Neural progenitor cell (in vitro differentiated cells): ENCODE measurements at regions not wholly inside any gene's neighbourhood (a gene's known extent, or its start where the extent isn't known, plus 50 kb on each side); places are given as distances from the start of the nearest gene placed in this dataset.

Experiments
- DNase-seq: peaks from one replicate; pipeline ENCODE4 v3.0.0-alpha.2; 2016; ENCODE audit warnings: low spot score
- H2AFZ ChIP-seq: fragments of 200-600 bp; sonication (generic); replicated peaks from 2 replicates; pipeline ENCODE4 v1.6.1; 2016; ENCODE audit warnings: antibody characterized with exemption
- H3F3A ChIP-seq: fragments of 200-600 bp; sonication (generic); 2 replicates; pipeline ENCODE4 v1.6.1; 2016; ENCODE audit warnings: antibody characterized with exemption, low read depth
- H3K27ac ChIP-seq: fragments of 200-600 bp; sonication (generic); 2 replicates; pipeline ENCODE4 v1.5.1; 2016; ENCODE audit warnings: mild to moderate bottlenecking
- H3K27me3 ChIP-seq: fragments of 200-600 bp; sonication (generic); 2 replicates; pipeline ENCODE4 v1.6.1; 2016; ENCODE audit warnings: mild to moderate bottlenecking, moderate library complexity
- H3K36me3 ChIP-seq: fragments of 200-600 bp; sonication (generic); 2 replicates; pipeline ENCODE4 v1.5.1; 2016
- H3K4me1 ChIP-seq: fragments of 200-600 bp; sonication (generic); 2 replicates; pipeline ENCODE4 v1.6.1; 2016; ENCODE audit warnings: mixed run types
- H3K4me2 ChIP-seq: fragments of 200-600 bp; sonication (generic); 2 replicates; pipeline ENCODE4 v1.6.1; 2016
- H3K4me3 ChIP-seq: fragments of 200-600 bp; sonication (generic); 2 replicates; pipeline ENCODE4 v1.5.1; 2016
- H3K79me2 ChIP-seq: fragments of 200-600 bp; sonication (generic); 2 replicates; pipeline ENCODE4 v1.6.1; 2016; ENCODE audit warnings: low read depth
- H3K9ac ChIP-seq: fragments of 200-600 bp; sonication (generic); 2 replicates; pipeline ENCODE4 v1.6.1; 2016
- H3K9me3 ChIP-seq: fragments of 200-600 bp; sonication (generic); 2 replicates; pipeline ENCODE4 v1.5.1; 2016; ENCODE audit warnings: low read depth
- H4K20me1 ChIP-seq: fragments of 200-600 bp; sonication (generic); 2 replicates; pipeline ENCODE4 v1.6.1; 2016; ENCODE audit warnings: low read depth
- H3K27ac Mint-ChIP-seq: 3 replicates; pipeline ENCODE4 v1.8.0; 2021; ENCODE audit warnings: mixed read lengths
- H3K27me3 Mint-ChIP-seq: 2 replicates; pipeline ENCODE4 v1.8.0; 2022; ENCODE audit warnings: low read depth, mild to moderate bottlenecking, inconsistent platforms, moderate library complexity, mixed read lengths; ENCODE audit not compliant: insufficient read depth
- H3K36me3 Mint-ChIP-seq: 3 replicates; pipeline ENCODE4 v1.8.0; 2021; ENCODE audit warnings: mixed read lengths
- H3K4me1 Mint-ChIP-seq: 3 replicates; pipeline ENCODE4 v1.8.0; 2021; ENCODE audit warnings: mixed read lengths
- H3K4me3 Mint-ChIP-seq: 3 replicates; pipeline ENCODE4 v1.8.0; 2021; ENCODE audit warnings: mild to moderate bottlenecking, moderate library complexity, mixed read lengths
- H3K9me3 Mint-ChIP-seq: 3 replicates; pipeline ENCODE4 v1.8.0; 2020; ENCODE audit warnings: mixed read lengths
- CTCF ChIP-seq: fragments of 200-600 bp; sonication (generic); IDR thresholded peaks from 2 replicates; pipeline ENCODE4 v1.5.1; 2017; ENCODE audit warnings: antibody characterized with exemption, mild to moderate bottlenecking
- EZH2 ChIP-seq: fragments of 200-600 bp; sonication (generic); IDR thresholded peaks from 2 replicates; pipeline ENCODE4 v1.6.1; 2017; ENCODE audit warnings: antibody characterized with exemption, mild to moderate bottlenecking, moderate library complexity
- EZH2phosphoT487 ChIP-seq: fragments of 200-600 bp; sonication (generic); IDR thresholded peaks from 2 replicates; pipeline ENCODE4 v1.6.1; 2017; ENCODE audit warnings: antibody characterized with exemption

DNA sequence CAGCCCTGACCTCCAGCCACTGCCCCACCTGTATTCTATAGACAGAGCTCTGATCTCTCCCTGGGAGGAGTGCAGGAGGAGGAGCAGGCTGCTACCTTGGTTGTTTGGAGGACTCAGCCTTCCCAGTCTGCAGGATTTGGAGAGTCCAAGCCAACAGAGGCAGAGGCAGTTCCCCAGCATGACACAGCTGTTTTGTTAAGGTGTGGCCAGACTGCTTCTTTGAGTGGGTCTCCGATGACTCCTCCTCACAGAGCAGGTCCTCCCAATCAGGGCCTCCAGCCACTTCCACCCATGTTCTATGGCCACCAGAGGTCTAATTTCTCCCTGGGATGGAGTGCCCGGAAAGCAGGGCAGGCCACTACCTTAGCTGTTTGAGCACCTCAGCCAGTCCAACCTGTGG lies 203.5 kb downstream of the HACE1 start:
- no peaks in the 10 kb centered on the region for H3K27me3 Mint-ChIP-seq
- DNase-seq, result no peak
- Histone ChIP-seq H3K4me1 (no peaks in the 10 kb centered on the region), H3K36me3 (no peaks in the 10 kb centered on the region), H3K79me2 (no peaks in the 10 kb centered on the region), H3K9ac (no peak overlapping the region), H4K20me1 (no peaks in the 10 kb centered on the region), H2AFZ (no peak overlapping the region), H3F3A (no peaks in the 10 kb centered on the region), H3K27ac (no peak overlapping the region), H3K9me3 (no peaks in the 10 kb centered on the region), H3K4me2 (no peak overlapping the region), H3K4me3 (no peak overlapping the region), H3K27me3 (no peaks in the 10 kb centered on the region)
- no peak overlapping the region for H3K4me3 Mint-ChIP-seq
- peaks cover 12% of the 10 kb centered on the region for H3K9me3 Mint-ChIP-seq
- H3K27ac Mint-ChIP-seq, result no peak overlapping the region
- H3K4me1 Mint-ChIP-seq, result peaks cover 3% of the 10 kb centered on the region
- TF ChIP-seq CTCF, result no peak
- no peak for TF ChIP-seq EZH2phosphoT487
- no peak for TF ChIP-seq EZH2
- no peaks in the 10 kb centered on the region for H3K36me3 Mint-ChIP-seq

DNA sequence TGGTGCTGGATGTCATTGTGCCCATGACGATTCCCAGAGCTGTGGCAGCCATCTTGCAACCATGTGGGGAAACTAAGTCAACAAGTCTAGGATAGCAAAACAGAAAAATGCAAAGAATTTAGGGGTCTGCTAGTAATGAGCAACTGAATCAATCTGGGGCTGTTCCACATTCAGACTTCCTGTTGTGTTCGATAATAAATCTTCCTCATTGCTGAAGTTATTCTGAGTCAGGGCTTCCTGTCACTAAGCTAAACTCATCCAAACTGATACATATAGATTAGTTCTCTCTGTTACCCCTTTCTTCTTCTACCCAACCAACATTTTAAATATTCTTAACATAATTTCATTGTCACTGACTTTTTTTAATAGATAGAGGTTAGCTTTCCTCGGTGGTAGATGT lies 205.9 kb downstream of the HACE1 start:
- Histone ChIP-seq H3K27me3 (no peaks in the 10 kb centered on the region), H3K4me3 (no peak overlapping the region), H3K9ac (no peak overlapping the region), H3K4me2 (no peak overlapping the region), H3K27ac (no peak overlapping the region), H2AFZ (no peak overlapping the region), H3K36me3 (no peaks in the 10 kb centered on the region), H4K20me1 (no peaks in the 10 kb centered on the region), H3F3A (no peaks in the 10 kb centered on the region), H3K79me2 (no peaks in the 10 kb centered on the region), H3K4me1 (no peaks in the 10 kb centered on the region), H3K9me3 (no peaks in the 10 kb centered on the region)
- Mint-ChIP-seq H3K4me3 (no peak overlapping the region), H3K9me3 (peaks cover 12% of the 10 kb centered on the region), H3K4me1 (peaks cover 3% of the 10 kb centered on the region), H3K27me3 (no peaks in the 10 kb centered on the region), H3K27ac (no peak overlapping the region), H3K36me3 (no peaks in the 10 kb centered on the region)
- no peak for DNase-seq
- no peak for TF ChIP-seq EZH2
- TF ChIP-seq CTCF, result no peak
- TF ChIP-seq EZH2phosphoT487, result no peak

DNA sequence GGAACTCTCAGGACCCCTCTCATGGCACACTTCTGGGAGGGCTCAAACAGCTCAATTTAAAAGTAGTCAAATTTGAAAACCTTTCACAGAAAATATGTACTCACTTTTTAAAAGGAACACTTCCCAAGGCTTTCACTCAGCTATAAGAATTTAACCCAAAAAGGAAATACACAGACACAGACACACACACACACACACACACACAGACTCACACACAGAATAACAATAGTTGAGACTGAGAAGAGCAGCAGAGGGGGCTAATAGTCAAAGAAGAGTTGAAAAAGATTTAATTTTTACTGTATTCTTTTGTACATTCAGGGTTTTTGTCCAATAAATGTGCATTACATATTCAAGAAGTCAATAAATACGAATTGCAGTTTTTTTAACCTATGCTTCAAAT lies 211.4 kb downstream of the HACE1 start:
- no peak overlapping the region for H3K9ac ChIP-seq
- H3K4me3 ChIP-seq, result no peak overlapping the region
- H3K4me1 ChIP-seq, result no peaks in the 10 kb centered on the region
- H3K4me2 ChIP-seq, result no peak overlapping the region
- no peaks in the 10 kb centered on the region for H3K36me3 Mint-ChIP-seq
- H3K9me3 ChIP-seq, result no peaks in the 10 kb centered on the region
- H3K27ac ChIP-seq, result no peak overlapping the region
- DNase-seq, result no peak
- no peaks in the 10 kb centered on the region for H3K79me2 ChIP-seq
- H3K4me1 Mint-ChIP-seq, result no peaks in the 10 kb centered on the region
- no peaks in the 10 kb centered on the region for H3K36me3 ChIP-seq
- no peaks in the 10 kb centered on the region for H3K27me3 ChIP-seq
- no peak for TF ChIP-seq EZH2phosphoT487
- no peak for TF ChIP-seq EZH2
- TF ChIP-seq CTCF, result no peak
- no peak overlapping the region for H3K27ac Mint-ChIP-seq
- no peak overlapping the region for H2AFZ ChIP-seq
- no peaks in the 10 kb centered on the region for H3K27me3 Mint-ChIP-seq
- no peak overlapping the region for H3K4me3 Mint-ChIP-seq
- no peaks in the 10 kb centered on the region for H4K20me1 ChIP-seq
- H3K9me3 Mint-ChIP-seq, result no peaks in the 10 kb centered on the region
- H3F3A ChIP-seq, result no peaks in the 10 kb centered on the region

DNA sequence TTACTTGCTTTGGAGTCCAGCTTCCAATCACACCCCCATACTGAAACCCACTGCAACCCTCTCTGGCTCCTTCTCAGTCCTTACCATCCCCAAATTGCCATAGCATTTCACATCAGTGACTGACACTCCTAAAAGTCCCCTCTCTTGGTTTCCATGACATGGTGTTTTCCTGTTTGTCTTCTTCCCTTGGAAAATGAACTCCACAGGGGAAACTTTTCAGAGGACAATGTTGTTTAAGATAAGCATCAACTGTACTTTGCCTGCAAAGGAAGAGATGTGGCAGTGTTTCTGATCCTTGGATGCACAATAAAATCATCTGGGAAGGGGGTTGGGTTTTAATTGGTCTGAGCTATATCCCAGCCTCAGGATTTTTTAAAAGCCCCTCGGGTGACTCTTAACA lies 214.9 kb downstream of the HACE1 start:
- no peak overlapping the region for H3K27ac ChIP-seq
- no peak overlapping the region for H3K4me3 ChIP-seq
- H3F3A ChIP-seq, result no peaks in the 10 kb centered on the region
- H3K36me3 Mint-ChIP-seq, result no peaks in the 10 kb centered on the region
- H3K79me2 ChIP-seq, result no peaks in the 10 kb centered on the region
- no peaks in the 10 kb centered on the region for H3K27me3 ChIP-seq
- H3K4me1 Mint-ChIP-seq, result peaks cover 3% of the 10 kb centered on the region
- H3K9ac ChIP-seq, result no peak overlapping the region
- TF ChIP-seq CTCF (no peak), EZH2phosphoT487 (no peak), EZH2 (no peak)
- no peaks in the 10 kb centered on the region for H3K27me3 Mint-ChIP-seq
- no peaks in the 10 kb centered on the region for H4K20me1 ChIP-seq
- H3K27ac Mint-ChIP-seq, result no peak overlapping the region
- H3K9me3 ChIP-seq, result no peaks in the 10 kb centered on the region
- H3K4me1 ChIP-seq, result no peaks in the 10 kb centered on the region
- no peak overlapping the region for H2AFZ ChIP-seq
- no peak overlapping the region for H3K4me2 ChIP-seq
- no peak overlapping the region for H3K4me3 Mint-ChIP-seq
- H3K36me3 ChIP-seq, result no peaks in the 10 kb centered on the region
- H3K9me3 Mint-ChIP-seq, result no peaks in the 10 kb centered on the region
- DNase-seq, result no peak
